ENCODE measurements at regions not wholly inside any gene's neighbourhood (a gene's known extent, or its start where the extent isn't known, plus 50 kb on each side); places are given as distances from the start of the nearest gene placed in this dataset.

- DNase-seq (ENCODE audit: low read depth, low spot score), result no peak
- ATAC-seq, result no peak
- no peaks in the 10 kb centered on the region for H3K79me2 ChIP-seq (ENCODE audit: insufficient read depth, low read length)
- H3K9ac ChIP-seq (ENCODE audit: low read length), result no peak overlapping the region
- no peaks in the 10 kb centered on the region for H3K36me3 ChIP-seq (ENCODE audit: control insufficient read depth in 1 of 2, insufficient read depth in 2 of 2, low read length in 2 of 2)
- H3K27me3 ChIP-seq (ENCODE audit: insufficient read depth, low read length), result no peaks in the 10 kb centered on the region
- intact Hi-C loops (cut with micrococcal nuclease), result no loop called here
- no peak overlapping the region for H3K4me3 ChIP-seq (replicated peaks in 1 of 2; ENCODE audit: low read depth in 1 of 2, low read length in 2 of 2)
- H3K9me3 ChIP-seq (ENCODE audit: control insufficient read depth in 1 of 2, insufficient read depth in 1 of 2, low read depth in 1 of 2, low read length in 2 of 2), result no peaks in the 10 kb centered on the region
- ChIA-PET POLR2A (no interaction called here), CTCF (no interaction called here), RAD21 (ENCODE audit: low non-redundant PET in 1 of 2, low total read pairs in 2 of 2, uncharacterized antibody in 2 of 2, unreplicated experiment in 2 of 2) (no interaction called here)
- no peaks in the 10 kb centered on the region for H3K9me2 ChIP-seq (ENCODE audit: insufficient read depth)
- H4K20me1 ChIP-seq (ENCODE audit: insufficient read depth), result no peaks in the 10 kb centered on the region
- no peak overlapping the region for H3K4me2 ChIP-seq (ENCODE audit: low read length)
- BruUV-seq (replicated peaks), result no TSS peak
- H3K4me1 ChIP-seq (ENCODE audit: control insufficient read depth in 1 of 2, insufficient read depth in 2 of 2, low read length in 2 of 2), result no peaks in the 10 kb centered on the region
- no peak for TF ChIP-seq SIN3A (IDR thresholded peaks at IDR 0.05; ENCODE audit: low read depth)
- no peak for TF ChIP-seq MAX (IDR thresholded peaks at IDR 0.05)
- no peak for TF ChIP-seq ZNF274 (IDR thresholded peaks at IDR 0.05; ENCODE audit: low read depth, low read length)
- no peak for TF ChIP-seq REST (IDR thresholded peaks at IDR 0.05; ENCODE audit: low read depth)
- TF ChIP-seq SP1 (IDR thresholded peaks at IDR 0.05; ENCODE audit: low read depth), result no peak
- TF ChIP-seq YY1 (IDR thresholded peaks at IDR 0.05; ENCODE audit: extremely low read depth, insufficient replicate concordance, low read depth, low read length), result no peak
- no peak for TF ChIP-seq CBX3 (IDR thresholded peaks at IDR 0.05; ENCODE audit: low read depth)
- no peak for TF ChIP-seq CEBPB (IDR thresholded peaks at IDR 0.05; ENCODE audit: low read depth)
- TF ChIP-seq EGR1 (IDR thresholded peaks at IDR 0.05; ENCODE audit: low read depth), result no peak
- no peak for TF ChIP-seq CTCF (IDR thresholded peaks at IDR 0.05 in 2 of 3, conservative IDR thresholded peaks at IDR 0.05 in 1 of 3; ENCODE audit: borderline replicate concordance in 1 of 3, insufficient read depth in 1 of 3, low read depth in 2 of 3, low read length in 2 of 3)
- no peak for TF ChIP-seq ATF3 (IDR thresholded peaks at IDR 0.05)
- no peak for TF ChIP-seq JUND (IDR thresholded peaks at IDR 0.05)
- no peak for TF ChIP-seq TCF7L2 (IDR thresholded peaks at IDR 0.05; ENCODE audit: borderline replicate concordance, extremely low read depth, insufficient read depth, insufficient read length)
- no peak for TF ChIP-seq ZFX (IDR thresholded peaks at IDR 0.05)
- H2AFZ ChIP-seq (ENCODE audit: low read depth, low read length, poor library complexity, severe bottlenecking), result no peak overlapping the region
- no peak overlapping the region for H3K27ac ChIP-seq (ENCODE audit: low read depth, low read length)
These were observed 183.2 kb upstream of the FRMD6 start for GRCh38 chr14:51468523-51468922.
